GM18870 (cell line): ENCODE measurements at regions not wholly inside any gene's neighbourhood (a gene's known extent, or its start where the extent isn't known, plus 50 kb on each side); places are given as distances from the start of the nearest gene placed in this dataset.

ENCODE experiments used
- ATAC-seq: cut with Tn5 transposase; IDR thresholded peaks from one replicate; pipeline ENCODE4 v1.9.1; 2021; ENCODE audit warnings: moderate library complexity; ENCODE audit not compliant: unreplicated experiment

- no peak for ATAC-seq
Observed at GRCh38 chr9:22279636-22280035, 167.0 kb upstream of the DMRTA1 start.

DNA sequence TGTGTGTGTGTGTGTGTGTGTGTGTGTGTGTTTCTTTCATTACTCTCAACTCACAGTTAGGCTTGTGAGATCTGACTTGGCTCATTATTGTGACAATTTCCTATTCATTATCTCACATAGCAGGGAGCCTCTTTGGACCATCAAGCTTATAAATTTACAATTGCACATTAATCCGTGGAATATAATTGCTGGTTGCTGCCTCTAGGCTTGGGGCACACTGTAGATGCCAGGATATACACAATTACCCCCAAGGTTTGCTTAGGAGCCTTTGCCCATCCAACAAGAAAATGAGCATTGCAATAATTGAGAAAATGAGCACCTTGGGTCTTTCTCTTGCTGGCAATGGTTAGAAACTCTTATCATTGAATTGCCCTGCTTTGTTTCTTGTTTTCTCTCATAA, 161.6 kb upstream of the DMRTA1 start:
- ATAC-seq, result no peak

GRCh38 chr9:22286661-22287060, 160.0 kb upstream of the DMRTA1 start:
- ATAC-seq, result no peak

DNA sequence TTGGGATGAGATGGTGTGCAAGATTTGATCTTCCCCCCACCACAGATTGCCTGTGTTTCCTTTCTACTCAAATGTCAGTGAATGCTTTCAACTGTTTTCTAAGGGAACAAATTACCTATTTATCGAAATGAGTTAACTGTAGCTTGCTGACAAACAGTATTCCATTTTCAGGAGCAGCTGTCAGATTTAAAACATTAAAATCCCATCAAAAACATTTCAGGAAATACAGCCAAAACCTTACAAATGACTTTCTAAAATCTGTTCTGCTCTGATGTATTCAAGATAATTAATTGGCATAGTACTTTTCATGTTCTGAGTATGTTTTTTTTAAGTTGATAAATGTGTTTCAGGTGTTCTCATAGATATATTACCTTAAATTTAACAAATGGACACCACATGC, 158.0 kb upstream of the DMRTA1 start:
- no peak for ATAC-seq

DNA sequence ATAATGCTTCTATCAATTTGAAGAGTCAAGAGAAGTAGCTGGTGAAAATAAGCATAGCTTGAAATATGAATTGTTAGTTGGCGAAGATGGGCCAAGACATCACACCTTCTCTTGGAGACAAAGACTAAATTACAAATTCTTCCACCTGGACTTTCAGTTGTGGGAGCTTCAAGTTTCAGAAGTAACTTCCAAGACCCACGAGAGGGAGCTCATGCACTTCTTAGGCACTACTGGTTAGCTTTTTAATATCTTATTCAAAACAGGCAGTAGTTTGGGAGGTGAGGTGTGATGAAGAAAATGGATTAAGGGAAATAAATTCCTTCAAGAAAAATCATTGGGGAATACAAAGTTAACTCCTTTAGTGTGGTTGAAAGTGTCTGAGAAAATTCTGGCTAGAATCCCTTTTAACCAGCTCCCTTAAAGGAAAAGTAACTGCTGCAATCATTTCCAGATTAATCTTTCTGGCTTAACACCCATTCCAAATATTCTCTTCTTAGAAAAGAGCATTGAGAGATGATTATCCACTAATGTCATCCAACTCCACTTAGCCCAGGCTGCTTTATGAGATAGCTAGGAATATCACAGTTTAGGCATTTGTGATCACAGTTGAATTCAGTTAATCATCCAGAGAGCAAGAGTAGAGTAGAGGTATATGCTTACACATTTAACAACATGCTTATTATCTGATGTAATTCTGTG, 139.5 kb upstream of the DMRTA1 start:
- ATAC-seq, result no peak

DNA sequence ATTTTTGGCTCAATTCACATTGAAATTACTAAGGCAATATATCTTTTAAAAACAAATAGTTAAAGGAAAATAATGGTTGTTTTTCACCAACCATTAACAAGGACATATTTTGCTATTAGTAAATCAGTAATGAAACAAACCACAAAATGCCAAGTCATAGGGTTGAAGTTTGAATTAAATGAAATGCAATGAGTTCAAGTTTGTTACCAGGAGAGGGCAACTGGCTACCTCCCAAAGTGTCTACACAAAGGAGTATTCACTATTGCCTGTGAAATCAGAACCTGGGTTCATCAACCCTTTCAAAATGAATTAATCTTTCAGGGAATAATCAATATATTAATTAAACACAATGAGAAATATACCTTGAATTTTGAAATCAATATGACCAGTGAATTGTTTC, 138.4 kb upstream of the DMRTA1 start:
- no peak for ATAC-seq

DNA sequence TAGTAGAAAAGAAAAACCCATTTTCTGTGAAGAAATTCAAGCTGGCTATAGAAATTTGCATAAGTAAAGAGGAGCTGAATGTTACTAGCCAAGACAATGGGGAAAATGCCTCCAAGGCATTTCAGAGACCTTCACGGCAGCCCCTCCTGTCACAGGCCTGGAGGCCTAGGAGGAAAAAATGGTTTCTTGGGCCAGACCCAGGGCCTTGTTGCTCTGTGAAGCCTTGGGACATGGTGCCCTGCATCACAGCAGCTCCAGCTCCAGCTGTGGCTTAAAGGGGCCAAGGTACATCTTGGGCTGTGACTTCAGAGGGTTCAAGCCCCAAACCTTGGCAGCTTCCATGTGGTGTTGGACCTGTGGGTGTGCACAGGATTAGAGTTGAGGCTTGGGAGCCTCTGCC, 130.0 kb upstream of the DMRTA1 start:
- ATAC-seq, result no peak

GRCh38 chr9:22331533-22331932, 115.1 kb upstream of the DMRTA1 start:
- ATAC-seq, result no peak

- no peak for ATAC-seq
Observed at GRCh38 chr9:22332202-22332601, 114.4 kb upstream of the DMRTA1 start.

DNA sequence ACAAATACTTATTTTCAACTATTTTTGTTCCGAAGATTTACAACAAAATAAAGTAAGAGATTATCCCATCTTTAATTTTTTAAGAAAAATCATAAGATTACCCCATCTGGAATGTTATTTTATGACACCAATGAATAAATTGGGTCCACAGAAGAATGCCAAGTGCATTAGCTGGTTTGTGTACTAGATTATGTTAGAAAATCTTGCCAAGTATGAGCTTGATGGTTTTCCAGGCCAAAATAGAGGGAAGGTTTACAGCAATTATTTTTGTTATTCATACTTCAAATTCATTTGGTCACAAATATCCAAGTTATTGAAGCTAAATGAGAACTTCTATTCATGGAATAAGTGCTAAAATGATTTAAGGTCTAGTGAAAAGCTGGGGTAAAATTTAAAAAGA, 109.4 kb upstream of the DMRTA1 start:
- ATAC-seq, result no peak

DNA sequence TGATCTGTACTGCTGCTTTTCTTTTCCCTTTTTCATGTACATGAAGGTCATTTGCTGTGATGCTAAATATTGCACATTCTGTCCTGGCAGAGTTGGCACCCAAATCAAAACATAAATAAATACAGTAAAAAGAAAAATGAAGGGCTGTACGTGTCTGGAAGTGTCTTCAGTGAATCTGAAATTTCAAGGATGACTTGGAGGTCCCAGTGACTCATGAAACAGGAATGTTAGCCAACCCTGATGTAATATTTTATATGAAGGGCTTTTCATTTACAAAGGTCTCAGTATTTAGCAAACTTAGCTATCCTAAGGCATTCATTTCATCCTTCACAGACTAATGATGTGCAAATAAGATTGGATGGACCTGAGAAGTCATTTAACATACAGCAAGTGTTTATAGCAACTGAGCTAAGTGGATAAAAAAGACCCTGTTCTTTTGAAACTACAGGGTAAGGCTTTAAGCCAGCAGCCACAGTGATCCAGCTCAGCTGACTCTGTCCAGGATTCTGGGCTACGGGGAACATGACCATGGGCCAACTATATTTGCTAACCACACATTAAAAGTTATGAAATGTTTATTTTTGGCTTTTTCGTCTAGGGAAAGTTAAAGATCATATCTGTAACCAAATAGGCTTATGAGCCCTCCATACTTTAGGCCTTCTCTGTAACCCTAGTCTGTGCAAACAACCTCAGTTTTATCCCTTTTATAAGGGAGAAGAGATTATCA, 104.0 kb upstream of the DMRTA1 start:
- ATAC-seq, result no peak

GRCh38 chr9:22343218-22343611, 103.4 kb upstream of the DMRTA1 start:
- no peak for ATAC-seq

DNA sequence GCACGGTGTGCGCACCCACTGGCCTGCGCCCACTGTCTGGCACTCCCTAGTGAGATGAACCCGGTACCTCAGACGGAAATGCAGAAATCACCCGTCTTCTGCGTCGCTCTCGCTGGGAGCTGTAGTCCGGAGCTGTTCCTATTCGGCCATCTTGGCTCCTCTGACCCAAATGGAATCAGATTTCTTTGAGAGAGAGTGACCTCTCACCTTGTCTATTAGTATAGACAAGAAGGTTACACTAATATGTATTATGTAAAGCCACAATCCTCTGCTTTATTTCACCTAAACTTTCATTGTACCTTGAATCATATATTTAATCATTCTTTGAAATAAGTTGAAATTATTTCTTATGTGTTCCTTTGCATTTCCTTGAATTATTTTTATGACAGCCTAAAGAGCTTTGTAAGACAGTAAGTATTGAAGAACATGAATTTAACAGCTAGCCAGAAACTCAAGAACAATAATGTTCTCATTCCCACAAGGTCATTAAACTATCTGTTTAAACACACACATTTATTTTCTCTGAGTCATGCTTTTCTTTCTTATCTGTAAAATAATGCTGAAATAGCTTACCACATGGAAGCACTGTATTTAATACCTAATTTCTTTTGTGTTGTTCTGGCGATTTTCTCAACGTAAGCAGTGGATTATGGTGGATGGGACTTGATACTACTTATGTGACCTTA, 91.8 kb upstream of the DMRTA1 start:
- no peak for ATAC-seq

DNA sequence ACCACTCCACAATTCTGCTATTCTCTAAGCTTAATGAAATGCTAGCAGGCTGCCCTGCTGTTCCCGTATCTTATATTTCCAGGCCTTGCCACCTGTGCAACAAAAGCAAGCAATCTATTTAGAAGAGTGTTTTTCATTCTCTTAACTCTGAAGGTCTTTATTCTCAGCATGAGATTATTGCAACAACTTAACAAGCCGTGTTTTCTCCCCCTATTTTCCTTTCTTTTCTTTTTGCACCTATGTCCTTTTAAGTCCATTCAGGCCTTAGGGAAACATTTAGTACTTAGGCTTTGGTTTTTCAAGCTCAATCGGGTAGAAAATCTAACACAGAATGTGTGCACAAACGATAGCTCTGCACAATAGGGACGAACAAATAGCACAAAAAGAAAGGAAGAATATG, 89.6 kb upstream of the DMRTA1 start:
- no peak for ATAC-seq

- ATAC-seq, result no peak
Observed at GRCh38 chr9:22363421-22363887, 83.2 kb upstream of the DMRTA1 start.

DNA sequence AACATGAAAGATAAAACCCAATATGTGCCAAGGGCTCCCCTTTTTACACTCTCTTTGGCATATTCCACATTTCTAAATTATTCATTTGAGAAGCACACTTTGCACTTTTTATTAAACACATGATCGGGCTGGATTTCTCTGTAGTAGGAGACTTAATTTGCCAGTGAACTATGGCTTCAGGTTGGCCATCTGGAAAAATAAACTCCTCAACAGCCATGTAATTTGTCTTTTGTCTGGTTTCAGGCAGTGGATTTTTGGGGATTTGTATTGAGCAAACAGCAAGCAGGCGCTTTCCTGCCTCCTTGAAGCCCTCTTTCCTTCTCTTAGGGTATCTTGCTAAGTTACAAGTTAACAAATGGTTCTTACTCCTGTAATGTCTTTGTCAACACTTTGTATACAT, 73.0 kb upstream of the DMRTA1 start:
- ATAC-seq, result no peak

DNA sequence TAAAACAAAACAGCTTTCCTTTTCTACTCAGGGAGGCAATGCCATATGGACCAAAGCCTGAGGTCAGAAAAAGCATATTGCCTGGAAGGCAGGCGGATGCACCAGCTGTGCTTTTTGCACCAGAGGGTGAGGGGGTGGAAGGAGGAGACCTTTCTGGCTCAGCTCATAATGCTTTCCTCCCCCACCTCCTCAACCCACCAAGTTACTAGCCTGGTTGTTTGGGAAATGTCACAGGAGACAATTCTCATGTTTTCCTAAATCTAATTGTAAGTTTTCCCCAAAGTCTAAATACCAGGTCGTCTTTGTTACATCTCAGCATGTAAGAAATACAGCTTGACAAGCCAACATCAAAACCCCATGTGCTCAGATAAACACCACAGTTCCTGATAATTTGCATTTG, 72.6 kb upstream of the DMRTA1 start:
- ATAC-seq, result no peak

GRCh38 chr9:22379272-22379671, 67.4 kb upstream of the DMRTA1 start:
- ATAC-seq, result no peak

- no peak for ATAC-seq
Observed at GRCh38 chr9:22381170-22381569, 65.5 kb upstream of the DMRTA1 start.

GRCh38 chr9:22382331-22382730, 64.3 kb upstream of the DMRTA1 start:
- no peak for ATAC-seq

GRCh38 chr9:22383718-22384117, 62.9 kb upstream of the DMRTA1 start:
- no peak for ATAC-seq

GRCh38 chr9:22389271-22389670, 57.4 kb upstream of the DMRTA1 start:
- no peak for ATAC-seq
